Stimulated activated CD4-positive, alpha-beta T cell treated with anti-CD3 and anti-CD28 coated beads, Interleukin-1b, Interleukin-23, amount 100 ng/mL, for 4 hours (primary cell): ENCODE measurements at regions not wholly inside any gene's neighbourhood (a gene's known extent, or its start where the extent isn't known, plus 50 kb on each side); places are given as distances from the start of the nearest gene placed in this dataset.

Source experiments
- DNase-seq, 2 donors: peaks; one replicate each; pipeline ENCODE4 v3.0.0-alpha.2; 2020; ENCODE audit warnings: low read depth in 2 of 2

GRCh38 chr6:147856687-147857086 is 348.2 kb downstream of the SAMD5 start:
- no peak for DNase-seq

- DNase-seq: no peak
Observed at GRCh38 chr6:147858421-147858820, 349.9 kb downstream of the SAMD5 start.

- DNase-seq: no peak
Observed at GRCh38 chr6:147859071-147859470, 350.6 kb downstream of the SAMD5 start.

- no peak for DNase-seq
Observed at GRCh38 chr6:147861696-147862095, 353.2 kb downstream of the SAMD5 start.

GRCh38 chr6:147867433-147868226 is 359.1 kb downstream of the SAMD5 start:
- no peak for DNase-seq

GRCh38 chr6:147868427-147869190 is 360.1 kb downstream of the SAMD5 start:
- no peak for DNase-seq

- DNase-seq: no peak
Observed at GRCh38 chr6:147869201-147869600, 360.7 kb downstream of the SAMD5 start.

DNA sequence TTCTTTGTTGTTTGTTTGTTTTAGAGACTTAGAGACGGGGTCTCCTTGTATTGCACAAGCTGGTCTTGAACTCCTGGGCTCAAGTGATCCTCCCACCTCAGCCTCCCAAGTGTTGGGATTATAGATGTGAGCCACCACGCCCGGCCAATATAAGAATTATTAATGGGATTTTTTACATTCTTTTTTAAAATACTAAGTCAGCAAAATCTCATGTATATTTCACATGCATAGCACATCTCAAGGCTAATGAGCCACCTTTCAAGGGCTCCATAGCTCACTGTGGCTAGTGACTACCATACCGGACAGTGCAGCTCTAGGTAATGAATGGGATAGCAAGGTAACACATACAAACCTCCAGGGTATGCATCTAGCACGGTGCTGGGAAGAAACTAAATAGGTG is 361.4 kb downstream of the SAMD5 start:
- DNase-seq: no peak

DNA sequence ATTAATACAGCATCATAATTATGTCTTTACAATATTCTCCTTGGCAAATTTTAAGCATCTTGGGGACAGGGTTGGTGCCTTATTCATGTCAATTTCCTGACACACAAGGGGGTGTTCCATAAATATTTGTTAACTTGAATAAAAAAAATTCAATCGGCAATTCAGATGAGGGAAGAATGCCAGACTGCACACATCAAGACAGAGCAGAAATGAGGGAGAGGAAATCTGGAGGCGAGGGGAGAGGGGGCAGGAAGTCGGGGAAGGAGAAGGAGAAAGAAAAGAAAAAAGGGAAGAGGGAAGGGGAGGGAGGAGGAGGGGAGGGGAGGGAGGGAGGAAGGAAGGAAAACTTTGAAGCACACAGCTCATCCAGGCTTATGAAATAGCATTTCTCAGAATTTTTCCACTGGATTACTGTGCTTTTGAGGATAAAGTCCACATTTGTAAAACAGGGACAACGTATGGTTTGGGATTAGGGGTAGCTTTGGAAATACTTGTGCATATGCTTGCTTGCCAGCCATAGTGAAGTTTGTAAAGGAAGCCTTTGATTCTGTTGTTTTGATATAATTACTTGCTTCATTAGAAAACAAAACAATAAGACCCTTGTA is 362.1 kb downstream of the SAMD5 start:
- no peak for DNase-seq

- DNase-seq: no peak
Observed at GRCh38 chr6:147872002-147872401, 363.5 kb downstream of the SAMD5 start.

- DNase-seq: no peak
Observed at GRCh38 chr6:147873816-147874215, 365.3 kb downstream of the SAMD5 start.

DNA sequence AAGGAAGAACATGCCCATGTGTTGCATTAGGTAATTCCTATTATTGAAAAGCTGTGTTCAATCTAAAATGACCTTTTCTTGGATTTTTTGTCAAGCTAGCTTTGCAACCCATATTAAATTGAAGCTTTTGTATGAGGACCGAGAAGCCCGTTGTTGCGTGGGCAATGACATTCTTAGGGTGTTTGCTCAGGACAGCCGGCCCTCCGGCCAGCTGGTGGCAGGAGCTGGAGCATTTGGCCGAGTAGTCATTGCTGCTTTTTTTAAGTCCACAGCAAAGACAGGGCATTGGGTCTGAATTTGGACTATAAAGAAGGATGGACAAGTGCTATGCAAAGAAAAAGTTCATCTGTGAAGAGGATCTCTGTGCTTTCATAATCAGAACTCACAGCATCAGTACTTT is 365.8 kb downstream of the SAMD5 start:
- DNase-seq: no peak

GRCh38 chr6:147879031-147879580 is 370.6 kb downstream of the SAMD5 start:
- no peak for DNase-seq

DNA sequence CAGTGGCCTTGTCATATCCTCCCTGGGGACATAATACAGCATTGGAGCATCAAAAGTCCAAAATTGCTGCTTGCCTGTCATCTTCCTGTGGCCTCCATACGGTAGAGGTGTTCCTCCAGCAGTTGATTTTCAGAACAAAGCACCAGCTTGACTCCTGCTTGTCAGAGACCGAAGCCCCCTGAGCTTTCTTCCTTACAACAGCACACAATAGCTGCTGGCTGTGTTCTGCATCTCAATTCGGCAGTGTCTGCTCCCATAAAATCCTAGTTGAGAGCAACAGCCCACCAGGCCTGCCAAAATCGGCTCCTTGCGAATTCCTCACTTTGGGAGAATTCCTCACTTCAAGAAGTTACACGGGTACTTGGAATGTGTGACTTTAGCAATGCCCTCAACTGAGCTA is 372.9 kb downstream of the SAMD5 start:
- no peak for DNase-seq

GRCh38 chr6:147888374-147888773 is 379.9 kb downstream of the SAMD5 start:
- DNase-seq: no peak

DNA sequence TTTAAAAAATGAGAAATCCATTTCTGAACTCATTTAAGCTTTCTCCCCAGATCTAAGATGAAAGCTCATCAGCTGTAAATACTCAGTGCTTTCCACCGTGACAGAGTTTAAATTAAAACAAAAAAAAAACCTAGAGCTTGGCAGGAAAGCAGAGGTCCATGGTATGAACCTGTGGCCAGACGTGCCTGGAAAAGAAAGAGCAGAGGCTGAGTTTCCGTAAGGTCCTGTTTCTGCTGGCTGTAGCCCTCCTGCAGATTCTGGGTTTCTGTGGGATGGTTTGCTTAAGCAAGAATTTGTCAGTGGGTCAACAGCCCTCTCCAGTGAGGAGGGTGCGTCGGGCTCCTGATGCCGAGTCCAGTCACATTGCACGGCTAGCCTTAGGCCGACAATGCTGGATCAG is 383.2 kb downstream of the SAMD5 start:
- DNase-seq: no peak

GRCh38 chr6:147892476-147892875 is 384.0 kb downstream of the SAMD5 start:
- DNase-seq: no peak

DNA sequence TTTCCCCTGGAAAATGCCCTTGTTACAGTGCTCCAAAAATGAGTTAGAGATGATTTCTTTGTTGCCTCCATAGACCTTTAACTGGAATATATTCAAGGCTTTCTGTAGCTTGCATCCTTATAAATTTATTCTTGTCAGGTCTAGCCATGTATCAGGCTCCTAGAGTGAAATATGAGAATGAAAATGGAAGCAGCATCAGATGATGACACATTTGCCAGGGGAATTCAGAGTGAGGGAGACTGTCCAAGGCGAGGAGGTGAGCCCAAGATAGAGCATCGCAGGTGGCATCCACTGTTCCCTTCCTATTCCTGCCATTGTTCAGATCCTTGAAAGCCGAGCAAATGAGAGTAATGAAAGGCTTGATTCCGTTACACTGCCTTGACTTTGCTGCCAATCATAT is 386.8 kb downstream of the SAMD5 start:
- no peak for DNase-seq

GRCh38 chr6:147900247-147900830 is 391.8 kb downstream of the SAMD5 start:
- no peak for DNase-seq

DNA sequence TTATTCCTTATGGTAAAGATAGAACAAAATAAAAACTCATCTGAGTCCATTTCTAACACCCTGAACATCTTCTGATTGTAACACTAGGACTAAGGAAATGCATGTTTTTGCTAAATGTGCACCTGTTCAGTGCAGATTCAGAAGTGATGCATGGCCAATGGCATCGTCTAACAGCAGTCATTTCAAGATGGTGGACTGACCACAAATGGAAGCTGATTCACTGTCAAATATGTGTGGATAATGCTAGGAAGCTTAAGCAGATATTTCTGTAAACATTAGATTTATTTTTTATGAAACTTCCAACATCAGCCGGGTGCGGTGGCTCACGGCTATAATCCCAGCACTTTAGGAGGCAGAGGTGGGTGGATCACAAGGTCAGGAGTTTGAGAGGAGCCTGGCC is 394.8 kb downstream of the SAMD5 start:
- no peak for DNase-seq

DNA sequence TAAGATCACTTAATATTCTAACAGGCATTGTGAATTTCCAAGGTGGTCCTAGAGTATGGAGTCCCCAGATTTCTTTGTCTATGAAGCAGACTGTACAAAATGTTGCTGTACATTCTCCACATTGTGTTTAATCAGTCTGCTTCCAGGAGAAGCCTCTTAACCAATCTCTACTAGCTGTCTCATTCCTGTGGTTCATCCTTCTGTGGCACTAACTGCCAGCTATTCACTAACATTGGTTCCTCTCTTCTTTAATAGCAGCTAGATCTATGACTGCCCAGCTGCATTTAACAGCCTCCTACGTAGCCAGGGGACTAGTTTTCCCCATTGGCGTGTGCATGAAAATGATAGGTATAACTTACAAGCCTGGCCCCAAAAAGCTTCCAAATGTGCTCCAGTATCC is 395.4 kb downstream of the SAMD5 start:
- no peak for DNase-seq

- no peak for DNase-seq
Observed at GRCh38 chr6:147904416-147904815, 395.9 kb downstream of the SAMD5 start.
